Spinal cord (tissue), 10 donors: ENCODE measurements at regions not wholly inside any gene's neighbourhood (a gene's known extent, or its start where the extent isn't known, plus 50 kb on each side); places are given as distances from the start of the nearest gene placed in this dataset. TPM values are rescaled to one million over a fixed set of nuclear protein-coding genes. Genes with fewer than 3 reads are reported as not detected.

Experiments
- DNase-seq, 6 donors: peaks; one replicate each; pipeline versions ENCODE4 v3.0.0 to v3.0.0-alpha.2; 2013 to 2015; ENCODE audit warnings: low spot score in 6 of 6, low read depth in 4 of 6
- H3K27ac ChIP-seq: one replicate; pipeline ENCODE4 v1.5.1; 2013; ENCODE audit warnings: low read depth, low read length, control low read depth
- H3K27me3 ChIP-seq: one replicate; pipeline ENCODE4 v1.6.1; 2013; ENCODE audit warnings: low read length; ENCODE audit not compliant: control insufficient read depth, insufficient read depth
- H3K36me3 ChIP-seq: one replicate; pipeline ENCODE4 v1.6.1; 2013; ENCODE audit warnings: low read length; ENCODE audit not compliant: control insufficient read depth, insufficient read depth
- H3K4me1 ChIP-seq: one replicate; pipeline ENCODE4 v1.6.1; 2013; ENCODE audit warnings: low read length; ENCODE audit not compliant: control insufficient read depth, insufficient read depth
- H3K4me3 ChIP-seq: one replicate; pipeline ENCODE4 v1.5.1; 2013; ENCODE audit warnings: low read depth, low read length, control low read depth
- H3K9me3 ChIP-seq: one replicate; pipeline ENCODE4 v1.6.1; 2013; ENCODE audit warnings: low read length; ENCODE audit not compliant: control insufficient read depth, insufficient read depth
- WGBS: methylation state at CpG from one replicate; pipeline ENCODE4 v1.1.5; 2013; ENCODE audit warnings: missing lambda C conversion rate; ENCODE audit not compliant: insufficient coverage; 5-methylcytosine and 5-hydroxymethylcytosine counted together
- small RNA-seq: library from RNA; depleted of rRNA; stranded (forward); fragments of <200 nt; gene quantifications from one replicate; pipeline ENCODE3, GENCODE V24; 2014; ENCODE audit warnings: low replicate concordance
- donor health status: healthy.

- no peak overlapping the region for H3K27ac ChIP-seq
- DNase-seq, result peak in 2 of 6 donors; percentile 22 to 80
- H3K27me3 ChIP-seq, result no peaks in the 10 kb centered on the region
- WGBS, result 76% methylated on average over 4 of the region's 5 CpGs
- H3K36me3 ChIP-seq, result no peaks in the 10 kb centered on the region
- H3K9me3 ChIP-seq, result no peaks in the 10 kb centered on the region
- H3K4me3 ChIP-seq, result no peak overlapping the region
- peaks cover 7% of the 10 kb centered on the region for H3K4me1 ChIP-seq
Measured at GRCh38 chr12:108076556-108076955, 52.5 kb upstream of the WSCD2 start.

DNA sequence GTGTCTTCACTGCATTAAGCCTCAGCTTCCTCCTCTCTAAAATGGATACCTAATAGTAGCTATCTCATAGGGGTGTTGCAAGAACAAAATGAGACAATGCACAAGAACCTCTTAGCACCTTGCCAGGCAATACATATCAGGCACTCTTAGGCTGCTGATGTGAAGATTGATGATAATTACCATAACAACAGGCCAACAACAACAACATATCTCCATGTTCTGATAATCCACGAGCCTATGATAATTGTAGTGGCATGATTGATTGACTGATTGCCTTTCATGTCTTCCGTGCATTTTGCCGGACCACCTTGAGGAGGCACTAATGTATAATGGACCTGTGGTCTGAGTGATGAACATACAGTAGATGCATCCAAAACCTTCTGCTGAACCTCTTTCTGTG is 50.7 kb upstream of the WSCD2 start:
- Histone ChIP-seq H3K4me1 (peaks cover 7% of the 10 kb centered on the region), H3K9me3 (no peaks in the 10 kb centered on the region), H3K27ac (no peak overlapping the region), H3K36me3 (no peaks in the 10 kb centered on the region), H3K4me3 (no peak overlapping the region), H3K27me3 (no peaks in the 10 kb centered on the region)
- DNase-seq, result no peak
- WGBS, result 100% methylated on average over 2 of the region's 3 CpGs

Small RNA genes in the stretch of these regions (small RNA-seq; reads per million reads assigned to genes)
- not detected for gene AC126177.5
